Activated CD4-positive, alpha-beta T cell treated with anti-CD3 and anti-CD28 coated beads, Interleukin-2, amount 50 U/mL, for 1 hour (primary cell): ENCODE measurements at regions not wholly inside any gene's neighbourhood (a gene's known extent, or its start where the extent isn't known, plus 50 kb on each side); places are given as distances from the start of the nearest gene placed in this dataset.
"Not testable (repeated sequence)": the region's sequence is repeated elsewhere in the genome, so short reads cannot be mapped to it uniquely, and the experiment has no call there.

Experiments used
- DNase-seq: peaks from one replicate; pipeline ENCODE4 v3.0.0-alpha.2; 2020

DNA sequence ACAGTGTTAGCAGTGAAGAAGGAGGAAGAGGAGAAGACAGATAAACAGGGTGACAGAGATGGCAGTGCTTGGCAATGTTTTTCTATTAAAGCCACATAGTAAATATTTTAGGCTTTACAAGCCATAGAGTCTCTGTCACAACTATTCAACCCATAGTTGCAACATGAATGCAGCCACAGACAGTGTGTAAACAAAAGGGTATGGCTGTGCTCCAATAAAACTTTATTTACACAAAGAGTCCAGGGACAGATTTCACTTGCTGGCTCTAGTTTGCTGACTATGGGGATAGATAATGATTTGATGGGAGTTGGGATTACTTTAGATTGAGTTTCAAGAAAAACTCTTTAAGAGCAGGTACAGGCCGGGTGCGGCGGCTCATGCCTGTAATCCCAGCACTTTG lies 224.8 kb upstream of the SEMA6A start:
- DNase-seq, result no peak

DNA sequence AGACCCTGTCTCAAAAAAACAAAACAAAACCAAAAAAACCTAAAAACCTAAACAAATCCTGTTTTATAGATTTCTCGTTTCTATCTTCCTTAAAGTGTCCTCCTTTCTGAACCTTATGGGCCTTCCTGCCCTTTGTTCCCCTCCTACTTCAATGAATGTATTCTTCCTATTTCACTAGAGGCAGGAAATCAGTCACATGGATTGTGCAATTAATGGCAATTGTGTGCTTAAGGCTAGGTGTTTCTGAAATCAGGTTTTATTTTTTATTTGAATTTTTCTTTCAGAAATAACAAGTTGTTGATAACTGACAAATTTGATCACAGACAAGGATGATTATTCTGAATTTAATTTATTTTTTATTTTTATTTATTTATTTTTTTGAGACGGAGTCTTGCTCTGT lies 220.6 kb upstream of the SEMA6A start:
- no peak for DNase-seq

DNA sequence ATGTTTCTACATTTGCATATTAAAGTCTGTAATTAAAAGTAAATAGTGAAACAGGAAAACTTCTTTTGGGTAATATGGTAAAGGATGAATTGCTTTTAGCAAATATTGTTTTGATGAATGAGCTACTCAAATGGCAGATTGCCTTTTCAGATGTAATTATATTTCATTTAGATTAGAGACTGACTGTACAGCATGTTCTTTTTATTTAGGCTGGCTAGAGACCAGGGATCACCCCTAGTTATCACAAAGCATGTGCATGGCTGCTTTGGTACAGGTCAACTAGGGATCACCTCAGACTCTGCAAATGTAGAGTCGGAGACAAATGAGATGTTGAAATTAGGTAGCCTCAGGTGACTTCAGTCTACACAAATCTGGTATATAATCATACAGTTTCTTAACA lies 214.9 kb upstream of the SEMA6A start:
- DNase-seq, result no peak

DNA sequence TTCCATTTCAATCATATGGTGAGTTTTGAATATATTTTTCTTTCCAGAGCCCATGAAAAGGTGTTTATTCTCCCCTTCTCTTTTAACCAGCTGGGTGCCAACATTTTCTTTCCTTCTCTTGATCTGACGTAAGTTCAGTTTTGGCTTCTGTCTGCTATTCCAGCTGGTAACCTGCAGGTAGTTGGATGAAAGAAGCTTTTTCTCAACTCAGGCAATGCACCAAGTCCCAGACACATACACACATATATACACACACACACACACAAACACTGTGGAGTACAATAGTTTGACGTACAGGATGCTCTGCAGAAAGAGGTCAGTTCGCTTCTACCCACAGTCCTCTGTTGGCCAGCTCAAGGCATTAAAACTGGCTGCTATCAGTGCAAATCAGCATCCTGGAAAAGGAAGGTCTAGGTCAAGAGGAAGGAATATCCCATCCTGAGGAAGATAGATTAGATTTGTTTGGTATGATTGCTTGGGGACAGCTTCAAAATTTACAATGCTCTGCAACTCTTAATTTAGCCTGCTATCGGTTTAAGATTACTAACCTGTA lies 214.3 kb upstream of the SEMA6A start:
- no peak for DNase-seq

DNA sequence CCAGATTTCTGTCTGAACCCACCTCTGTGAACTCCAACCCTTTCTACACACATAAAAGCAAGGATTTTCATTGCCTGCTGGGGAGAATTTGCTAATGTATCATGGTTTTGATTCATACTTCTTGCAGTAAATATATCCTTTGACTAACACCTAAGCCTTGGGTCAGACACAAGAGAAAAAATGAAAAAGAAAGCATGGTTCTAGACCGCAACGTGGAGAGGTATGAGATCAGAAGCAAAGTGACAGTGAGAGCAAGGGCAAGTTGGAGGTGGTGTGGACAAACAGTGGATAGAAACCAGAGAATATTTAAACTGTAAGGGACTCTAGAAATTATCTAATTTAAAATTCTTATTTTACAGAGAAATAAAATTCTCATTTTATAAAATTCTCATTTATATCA lies 212.9 kb upstream of the SEMA6A start:
- no peak for DNase-seq

DNA sequence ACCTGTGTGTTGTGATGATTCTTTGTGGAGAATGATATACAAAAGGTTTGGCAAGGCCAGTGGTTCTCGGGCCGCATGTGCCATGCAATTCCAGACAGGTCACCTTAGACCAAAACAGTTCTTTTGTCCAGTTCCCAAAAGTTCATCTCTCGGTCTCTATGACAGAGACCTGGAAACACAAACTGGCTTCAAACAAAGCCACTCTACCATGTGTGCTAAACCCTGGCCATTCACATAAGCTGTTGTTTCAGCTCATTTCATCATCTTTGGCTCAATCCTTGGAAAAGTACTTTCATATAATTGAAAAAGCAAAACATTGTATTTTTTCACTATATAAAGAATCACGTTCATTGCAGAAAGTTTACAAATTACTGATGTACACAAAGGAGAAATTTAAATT lies 210.5 kb upstream of the SEMA6A start:
- DNase-seq, result no peak

DNA sequence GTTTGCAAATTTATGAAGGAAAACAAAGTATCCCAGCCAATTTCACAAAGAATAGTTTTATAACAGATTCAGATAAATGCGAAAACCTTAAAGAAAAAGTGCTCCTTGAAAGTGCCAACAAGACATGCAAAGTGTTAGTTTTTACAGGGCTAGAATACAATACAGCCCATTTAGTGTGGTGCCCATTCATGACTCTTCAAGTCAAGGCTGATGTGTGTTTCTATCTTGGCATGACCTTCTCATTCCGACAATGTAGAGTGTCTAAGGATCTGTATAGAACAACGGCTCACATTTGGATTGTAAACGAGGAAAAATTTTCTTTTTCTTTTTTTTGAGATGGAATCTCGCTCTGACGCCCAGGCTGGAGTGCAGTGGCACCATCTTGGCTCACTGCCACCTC lies 205.2 kb upstream of the SEMA6A start:
- no peak for DNase-seq

DNA sequence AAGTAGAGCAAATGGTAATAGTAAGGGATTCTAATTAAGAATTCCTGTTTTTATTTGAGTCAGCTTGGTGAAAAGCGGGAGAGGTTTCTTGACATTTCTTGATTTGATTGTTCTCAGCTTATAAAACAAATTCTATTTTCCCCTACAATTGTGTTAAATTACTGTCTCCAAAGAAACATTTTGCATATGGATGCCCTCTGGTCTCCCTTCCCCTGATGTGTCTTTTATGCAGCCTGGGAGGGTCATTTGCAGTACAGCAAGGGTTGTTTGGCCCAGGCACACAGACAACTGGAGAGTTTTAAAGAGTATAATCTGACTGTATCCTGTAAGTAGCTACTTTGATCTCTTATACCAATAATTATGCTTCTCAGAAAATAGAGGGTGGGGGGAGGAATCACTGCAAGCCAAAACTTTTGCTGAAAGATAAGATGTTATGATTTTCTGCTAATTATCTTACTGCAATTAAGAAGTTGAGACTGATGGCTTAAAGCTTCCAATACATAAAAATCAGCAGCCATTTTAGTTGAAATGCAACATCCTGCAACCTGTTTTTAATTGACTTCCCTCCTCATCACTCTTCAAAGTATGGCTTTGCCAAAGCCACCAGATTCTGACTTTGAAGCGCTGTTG lies 204.1 kb upstream of the SEMA6A start:
- no peak for DNase-seq

DNA sequence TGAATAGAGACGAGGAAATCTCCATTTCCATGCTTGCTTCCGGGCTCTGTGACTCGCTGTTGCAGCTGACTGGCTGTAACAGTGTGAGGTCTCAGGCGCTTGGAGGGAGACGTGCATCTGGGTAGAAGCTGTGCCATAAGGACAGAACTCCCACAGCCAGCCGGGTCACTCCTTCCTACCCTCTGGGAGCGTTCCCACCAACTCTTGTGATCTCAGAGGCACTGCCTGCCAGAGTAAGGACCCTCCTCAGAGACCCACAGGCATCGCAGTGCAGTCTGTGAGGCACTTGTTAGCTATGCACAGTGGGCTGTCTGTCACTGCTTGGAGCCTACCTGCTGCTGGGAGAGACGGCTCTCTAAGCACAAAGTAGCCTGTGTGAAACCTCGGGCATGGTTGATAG lies 203.4 kb upstream of the SEMA6A start:
- no peak for DNase-seq

DNA sequence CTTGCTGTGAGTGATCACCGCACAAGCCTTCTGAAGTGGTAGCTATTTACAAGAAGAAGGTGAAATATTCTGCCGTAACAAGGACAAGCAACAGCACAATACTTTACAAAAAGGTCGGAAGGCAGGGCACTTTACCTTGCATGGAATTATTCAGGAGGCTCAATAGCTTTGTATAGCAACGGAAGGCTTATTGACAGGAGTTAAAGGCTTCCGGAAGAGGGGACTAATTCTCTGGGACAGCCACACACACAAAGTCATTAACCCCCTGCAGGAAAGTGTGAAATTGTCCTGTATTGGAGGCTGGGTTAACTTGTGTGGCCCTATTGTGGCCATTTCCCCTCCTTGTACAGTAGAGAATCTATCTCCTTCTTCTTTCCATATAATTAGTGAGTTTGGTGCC lies 199.3 kb upstream of the SEMA6A start:
- DNase-seq, result no peak

DNA sequence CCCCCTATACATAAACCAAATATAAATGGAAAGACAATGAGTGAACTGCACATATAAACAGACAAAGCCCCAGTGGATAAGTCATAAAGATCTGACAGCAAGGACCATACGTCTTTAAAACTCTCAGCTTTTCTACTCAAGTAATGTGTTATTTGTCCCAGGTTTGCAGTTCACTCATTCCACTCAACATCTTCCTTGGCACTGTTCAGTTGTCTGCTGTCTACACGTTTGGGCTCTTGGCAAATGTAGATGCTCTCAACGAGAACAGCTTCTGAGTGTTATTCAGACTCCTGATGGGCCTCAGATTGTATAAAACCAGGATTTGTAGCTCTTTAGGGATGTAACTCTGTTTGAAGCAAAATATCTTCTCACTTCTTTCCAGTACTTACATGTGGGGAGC lies 198.2 kb upstream of the SEMA6A start:
- DNase-seq, result no peak

DNA sequence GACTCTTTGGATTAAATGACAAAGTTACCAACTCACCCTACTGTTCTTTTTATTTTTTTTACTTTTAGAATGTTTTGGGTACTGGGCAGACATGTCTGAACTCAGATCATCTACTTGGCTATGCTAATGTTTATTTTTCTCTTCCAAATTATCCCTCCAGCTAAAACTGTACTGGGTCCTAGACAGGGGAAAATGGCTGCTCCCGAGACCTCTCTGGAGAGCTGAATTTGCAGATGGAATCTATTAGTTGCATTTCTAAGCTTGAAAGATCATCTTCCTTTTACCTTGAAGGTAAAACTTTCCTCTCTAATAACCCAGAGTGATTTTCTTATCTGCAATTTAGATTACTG lies 197.5 kb upstream of the SEMA6A start:
- DNase-seq, result no peak

DNA sequence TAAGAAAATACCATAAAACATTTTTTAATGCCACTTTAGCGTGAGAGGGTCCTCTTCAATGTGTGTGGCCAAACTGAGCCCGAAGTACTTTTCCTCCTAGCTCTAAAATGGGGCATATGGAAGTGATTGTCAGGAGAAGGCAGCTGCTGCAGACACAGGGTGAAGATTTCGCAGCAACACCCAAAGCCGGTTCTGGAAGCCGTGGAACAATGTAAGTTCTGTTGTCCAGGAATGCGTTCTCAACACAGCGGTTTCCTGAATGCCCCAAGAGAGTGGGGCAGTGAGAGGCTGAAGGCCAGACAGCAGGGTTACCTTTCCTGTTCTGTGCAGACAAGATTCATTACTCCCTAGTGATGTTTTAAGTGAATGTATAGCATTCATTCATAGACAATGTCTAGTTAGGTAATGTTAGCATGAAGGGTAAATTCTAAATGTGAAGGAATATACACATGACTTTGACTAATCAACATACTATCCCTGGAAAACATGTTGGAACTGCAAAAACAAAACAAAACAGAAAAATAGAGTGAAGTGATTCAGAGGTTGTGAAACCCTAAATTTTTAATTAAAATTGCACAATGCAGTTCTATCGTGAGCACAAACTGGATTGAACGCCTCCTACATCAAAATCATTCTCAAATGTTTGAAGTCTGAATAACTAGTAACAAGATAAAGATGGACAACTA lies 197.0 kb upstream of the SEMA6A start:
- no peak for DNase-seq

DNA sequence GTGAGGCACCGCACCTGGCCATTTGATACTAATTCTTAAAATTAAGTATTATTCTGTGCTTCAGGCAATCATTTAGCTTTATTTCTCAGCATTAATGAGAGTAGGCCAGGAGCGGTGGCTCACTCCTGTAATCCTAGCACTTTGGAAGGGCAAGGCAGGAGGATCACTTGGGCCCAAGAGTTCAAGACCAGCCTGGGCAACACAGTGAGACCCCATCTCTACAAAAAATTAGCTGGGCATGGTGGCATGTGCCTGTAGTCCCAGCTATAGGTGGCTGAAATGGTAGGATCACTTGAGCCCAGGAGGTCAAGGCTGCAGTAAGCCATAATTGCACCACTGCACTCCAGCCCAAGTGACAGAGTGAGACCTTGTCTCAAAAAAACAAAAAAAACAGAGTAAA lies 195.3 kb upstream of the SEMA6A start:
- DNase-seq, result not testable (repeated sequence)

DNA sequence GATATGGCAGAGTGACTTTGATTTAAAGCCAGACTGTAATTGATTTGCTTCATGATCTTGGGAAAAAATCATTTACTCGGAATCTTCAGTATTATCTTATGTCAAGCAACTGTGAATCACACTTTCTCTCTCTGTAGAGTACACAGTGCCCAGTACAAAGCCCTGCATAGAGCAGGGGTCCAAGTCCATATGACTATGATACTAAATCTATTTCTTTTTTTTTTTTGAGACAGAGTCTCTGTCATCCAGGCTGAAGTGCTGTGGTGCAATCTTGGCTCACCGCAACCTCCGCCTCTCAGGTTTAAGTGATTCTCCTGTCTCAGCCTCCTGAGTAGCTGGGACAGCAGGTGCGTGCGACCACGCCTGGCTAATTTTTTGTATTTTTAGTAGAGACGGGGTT lies 194.8 kb upstream of the SEMA6A start:
- DNase-seq, result no peak

DNA sequence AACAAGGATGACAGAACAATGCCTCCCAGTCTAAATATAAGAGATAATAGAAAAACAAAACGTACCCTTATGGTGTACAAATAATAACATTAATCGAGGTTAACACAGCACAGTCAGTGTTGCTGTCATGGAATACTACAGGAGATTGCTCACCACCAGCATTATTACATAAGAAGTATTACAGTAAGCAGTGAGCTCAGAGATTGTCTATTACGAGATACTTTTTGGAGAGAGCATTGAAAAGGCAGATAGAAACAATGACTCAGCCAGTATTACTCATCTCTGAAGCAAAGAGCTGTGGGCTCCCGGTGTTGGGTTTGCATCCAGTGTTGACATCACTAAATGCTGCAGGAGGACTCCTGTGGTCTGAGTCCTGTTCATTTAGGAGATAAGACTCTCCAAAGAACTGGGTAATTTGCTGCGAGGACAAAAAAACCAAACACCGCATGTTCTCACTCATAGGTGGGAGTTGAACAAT lies 191.9 kb upstream of the SEMA6A start:
- DNase-seq, result no peak

DNA sequence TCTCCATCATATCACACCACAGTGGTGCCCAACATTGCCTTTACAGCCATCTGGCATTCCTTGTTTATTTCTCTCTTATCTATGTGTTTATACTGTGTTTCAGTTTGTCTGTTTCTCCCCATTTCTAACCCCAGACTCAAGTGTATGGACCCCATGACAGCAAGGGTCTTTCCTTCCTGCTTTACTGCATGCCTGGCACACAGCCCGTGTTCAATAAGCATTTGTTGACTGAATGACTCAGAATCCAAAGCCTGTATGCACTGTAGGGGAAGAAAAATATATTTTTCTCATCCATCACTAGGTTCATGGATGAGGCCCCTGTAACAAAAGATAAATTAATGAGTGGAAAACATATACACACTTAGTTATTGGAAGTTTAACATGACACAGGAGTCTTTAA lies 190.8 kb upstream of the SEMA6A start:
- no peak for DNase-seq

DNA sequence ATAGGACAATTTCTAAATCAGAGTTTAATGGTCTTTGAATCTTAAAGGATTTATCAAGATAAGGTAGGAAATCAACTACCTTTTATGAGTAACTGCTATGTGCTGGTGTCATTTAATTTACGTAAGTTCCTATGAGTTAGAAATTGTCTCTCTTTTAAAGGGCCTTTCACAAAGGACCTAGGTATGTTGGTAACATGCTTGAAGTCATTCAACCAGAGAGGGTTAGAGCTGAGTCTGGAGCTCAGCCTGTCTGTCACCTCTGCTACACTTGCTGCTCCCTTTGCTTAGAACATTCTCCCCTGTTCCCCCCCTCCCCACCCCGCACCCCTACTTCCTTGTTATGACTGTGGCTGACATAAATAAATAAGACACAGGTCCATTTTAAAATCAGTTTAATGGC lies 190.3 kb upstream of the SEMA6A start:
- DNase-seq, result no peak

DNA sequence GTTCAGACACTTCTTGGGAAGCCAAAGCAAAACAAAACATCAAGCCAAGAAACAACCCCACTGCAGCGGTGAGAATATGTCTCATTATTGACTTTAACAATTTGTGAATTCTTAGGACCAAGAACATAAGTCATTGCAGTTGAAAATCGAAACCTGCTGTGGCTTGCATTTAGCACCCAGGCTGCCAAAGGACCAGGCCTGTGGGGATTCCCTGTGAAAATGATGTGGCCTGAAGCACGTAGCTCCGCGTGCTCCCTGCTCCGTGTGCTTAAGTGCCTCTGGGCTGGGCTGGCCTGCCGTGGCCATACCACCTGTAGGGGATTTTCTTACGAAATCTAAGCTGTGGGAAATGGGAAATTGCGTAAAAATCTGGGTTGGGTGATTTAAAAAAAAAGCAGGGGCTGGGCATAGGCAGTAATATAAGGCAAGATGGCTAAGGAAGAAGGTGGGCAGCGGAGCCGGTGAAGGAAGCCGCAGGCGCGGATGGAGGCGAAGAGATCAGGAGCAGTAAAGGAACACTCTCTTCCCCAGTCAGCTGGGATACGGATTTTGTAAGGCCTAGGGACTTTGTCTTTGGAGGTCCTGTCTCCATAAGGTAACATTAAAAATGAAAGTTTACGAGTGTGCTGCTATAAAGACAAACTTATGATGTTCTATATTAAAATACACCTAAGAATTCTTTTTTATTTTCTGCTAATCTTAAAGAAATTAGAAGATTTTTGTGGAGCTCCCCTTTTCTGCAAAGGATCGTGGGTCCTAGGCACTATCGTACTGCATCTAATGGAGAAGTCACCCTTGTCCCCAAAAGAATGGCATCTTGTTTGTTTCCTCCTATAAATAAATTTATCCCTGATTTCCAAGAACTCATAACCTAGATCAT lies 189.6 kb upstream of the SEMA6A start:
- DNase-seq, result no peak

DNA sequence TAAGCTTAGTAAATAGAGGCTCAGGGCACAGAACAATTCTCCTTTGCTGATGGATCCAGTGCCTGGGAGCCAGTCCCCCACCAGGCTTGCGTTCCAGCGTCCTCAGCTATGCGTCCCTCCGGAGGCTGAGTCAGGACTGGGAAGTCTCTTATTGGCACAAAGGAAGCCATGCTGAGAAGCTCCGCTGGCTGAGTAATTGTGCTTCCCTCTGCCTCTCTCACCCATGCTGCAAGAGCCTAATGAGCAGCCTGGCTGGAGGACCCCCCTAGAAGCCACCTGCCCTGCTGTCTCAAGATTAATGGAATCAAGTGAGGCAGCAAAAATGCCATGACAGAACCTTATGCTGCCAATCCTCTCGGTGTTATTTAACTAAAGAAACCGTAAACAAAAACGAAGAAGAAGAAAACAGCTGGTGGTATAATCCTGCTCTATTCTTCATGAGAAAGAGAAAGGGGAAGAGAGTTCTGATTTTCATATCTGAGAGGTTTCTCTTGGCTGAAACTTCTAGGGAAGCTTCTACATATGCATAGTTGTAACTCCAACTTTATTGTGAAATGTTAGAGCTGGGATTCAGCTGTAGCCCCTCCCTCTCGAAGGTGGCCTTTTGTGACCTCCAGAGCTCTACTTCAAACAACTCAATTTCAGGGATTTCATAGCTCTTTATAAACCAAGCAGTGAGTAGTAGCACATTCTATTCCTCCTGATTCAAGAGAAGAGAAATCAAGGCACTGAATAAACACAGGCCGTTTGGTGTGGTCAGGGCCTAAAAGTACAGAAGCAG lies 185.4 kb upstream of the SEMA6A start:
- no peak for DNase-seq

DNA sequence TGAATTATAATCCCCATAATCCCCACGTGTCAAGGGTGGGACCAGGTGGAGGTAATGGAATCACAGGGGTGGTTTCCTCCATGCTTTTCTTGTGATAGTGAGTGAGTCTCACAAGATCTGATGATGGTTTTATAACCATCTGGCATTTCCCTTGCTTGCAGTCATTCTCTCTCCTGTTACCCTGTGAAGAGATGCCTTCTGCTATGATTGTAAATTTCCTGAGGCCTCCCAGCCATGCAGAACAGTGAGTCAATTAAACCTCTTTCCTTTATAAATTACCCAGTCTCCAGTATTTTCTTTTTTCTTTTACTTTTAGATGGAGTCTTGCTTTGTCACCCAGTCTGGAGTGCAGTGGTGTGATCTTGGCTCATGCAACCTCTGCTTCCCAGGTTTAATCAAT lies 182.7 kb upstream of the SEMA6A start:
- DNase-seq, result no peak

DNA sequence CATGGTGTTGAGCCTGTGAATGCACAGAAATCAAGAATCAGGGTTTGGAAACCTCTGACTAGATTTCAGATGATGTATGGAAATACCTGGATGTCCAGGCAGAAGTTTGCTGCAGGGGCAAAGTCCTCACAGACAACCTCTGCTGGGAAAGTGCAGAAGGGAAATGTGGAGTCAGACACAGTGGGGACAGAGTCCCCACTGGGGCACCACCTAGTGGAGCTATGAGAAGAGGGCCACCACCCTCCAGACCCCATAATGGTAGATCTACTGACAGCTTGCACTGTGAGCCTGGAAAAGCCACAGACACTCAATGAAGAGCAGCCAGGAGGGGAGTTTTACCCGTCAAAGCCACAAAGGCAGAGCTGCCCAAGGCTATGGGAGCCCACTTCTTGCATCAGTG lies 181.9 kb upstream of the SEMA6A start:
- no peak for DNase-seq

DNA sequence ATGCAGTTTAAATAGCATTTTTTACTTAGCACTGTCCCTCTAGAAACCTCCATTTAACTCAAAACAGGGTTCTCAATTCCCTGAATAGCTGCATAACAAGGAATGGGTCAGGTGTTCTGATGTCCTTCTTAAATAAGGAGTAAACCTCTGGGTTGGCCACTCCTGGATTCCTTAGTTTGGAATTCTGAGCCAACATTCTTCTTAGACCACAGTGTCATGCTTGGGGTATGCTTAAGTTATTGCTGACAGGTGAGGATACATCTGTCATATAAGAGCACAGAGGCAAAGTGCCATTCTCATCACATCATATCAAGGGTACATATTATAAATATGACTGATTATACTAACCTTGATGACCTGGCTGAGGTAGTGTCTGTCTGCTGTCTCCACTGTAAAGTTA lies 179.9 kb upstream of the SEMA6A start:
- DNase-seq, result no peak
